Left ventricle myocardium inferior (tissue), 1 donor: ENCODE measurements at regions not wholly inside any gene's neighbourhood (a gene's known extent, or its start where the extent isn't known, plus 50 kb on each side); places are given as distances from the start of the nearest gene placed in this dataset.

Experiments used
- DNase-seq: peaks from one replicate; pipeline ENCODE4 v3.0.0-alpha.2; 2020
- H3K27ac ChIP-seq: fragments of 200-600 bp; replicated peaks from 2 replicates; pipeline ENCODE4 v1.8.0; 2021
- H3K27me3 ChIP-seq: fragments of 200-600 bp; 2 replicates; pipeline ENCODE4 v1.8.0; 2021; ENCODE audit warnings: low read depth
- H3K36me3 ChIP-seq: fragments of 200-600 bp; 2 replicates; pipeline ENCODE4 v1.8.0; 2021
- H3K4me1 ChIP-seq: fragments of 200-600 bp; 2 replicates; pipeline ENCODE4 v1.8.0; 2021
- H3K4me3 ChIP-seq: fragments of 200-600 bp; 2 replicates; pipeline ENCODE4 v1.8.0; 2021; ENCODE audit warnings: mild to moderate bottlenecking, moderate library complexity
- H3K9me3 ChIP-seq: fragments of 200-600 bp; replicated peaks from 2 replicates; pipeline ENCODE4 v1.8.0; 2021
- intact Hi-C: fragments of 100-400 bp; cut with micrococcal nuclease; formaldehyde crosslinking; loops from one replicate; pipeline ENCODE4 v1.11.0; 2022
- TF ChIP-seq, protein P1 (sequence below): fragments of 200-600 bp; IDR thresholded peaks from 2 replicates; pipeline ENCODE4 v1.8.0; 2021; ENCODE audit warnings: antibody characterized with exemption, mild to moderate bottlenecking, borderline replicate concordance
- donor health status: DM: no; HTN: yes; CAD: no; lungs with severe emphysema.

DNA sequence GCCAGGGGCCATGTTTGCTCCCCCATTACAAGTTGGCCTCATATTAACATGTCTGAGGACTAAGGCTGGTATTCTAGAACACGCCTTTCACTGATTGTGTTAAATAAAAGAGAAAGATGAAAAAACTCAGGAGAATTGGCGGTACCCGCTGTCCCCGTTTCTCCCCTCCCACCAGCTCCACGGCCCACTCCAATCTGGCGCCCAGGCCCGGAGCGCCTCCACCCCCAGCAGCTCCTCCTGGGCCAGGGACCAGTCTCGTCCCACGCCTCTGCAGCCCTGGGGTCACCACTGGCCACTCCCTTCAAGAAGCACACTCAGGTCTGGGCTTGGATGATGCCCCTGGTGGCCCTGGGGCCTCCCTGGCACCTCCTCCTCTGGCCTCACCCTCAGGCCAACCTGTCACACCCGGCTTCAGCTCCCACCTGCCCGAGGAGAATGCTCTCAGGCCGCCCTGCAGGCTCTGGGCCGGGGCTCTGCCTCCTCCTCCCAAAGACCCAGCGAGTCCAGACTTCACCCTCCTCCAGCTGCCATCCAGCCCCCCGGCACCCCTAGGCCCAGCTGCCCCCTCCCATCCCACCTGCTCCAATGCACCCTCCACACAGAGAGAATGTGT is 133.0 kb upstream of the PPP1R26 start:
- Histone ChIP-seq H3K36me3 (no peaks in the 10 kb centered on the region), H3K9me3 (no peaks in the 10 kb centered on the region), H3K4me1 (no peaks in the 10 kb centered on the region), H3K4me3 (no peak overlapping the region), H3K27ac (no peak overlapping the region), H3K27me3 (peaks cover 100% of the 10 kb centered on the region)
- DNase-seq = no peak
- TF ChIP-seq, protein P1, sequence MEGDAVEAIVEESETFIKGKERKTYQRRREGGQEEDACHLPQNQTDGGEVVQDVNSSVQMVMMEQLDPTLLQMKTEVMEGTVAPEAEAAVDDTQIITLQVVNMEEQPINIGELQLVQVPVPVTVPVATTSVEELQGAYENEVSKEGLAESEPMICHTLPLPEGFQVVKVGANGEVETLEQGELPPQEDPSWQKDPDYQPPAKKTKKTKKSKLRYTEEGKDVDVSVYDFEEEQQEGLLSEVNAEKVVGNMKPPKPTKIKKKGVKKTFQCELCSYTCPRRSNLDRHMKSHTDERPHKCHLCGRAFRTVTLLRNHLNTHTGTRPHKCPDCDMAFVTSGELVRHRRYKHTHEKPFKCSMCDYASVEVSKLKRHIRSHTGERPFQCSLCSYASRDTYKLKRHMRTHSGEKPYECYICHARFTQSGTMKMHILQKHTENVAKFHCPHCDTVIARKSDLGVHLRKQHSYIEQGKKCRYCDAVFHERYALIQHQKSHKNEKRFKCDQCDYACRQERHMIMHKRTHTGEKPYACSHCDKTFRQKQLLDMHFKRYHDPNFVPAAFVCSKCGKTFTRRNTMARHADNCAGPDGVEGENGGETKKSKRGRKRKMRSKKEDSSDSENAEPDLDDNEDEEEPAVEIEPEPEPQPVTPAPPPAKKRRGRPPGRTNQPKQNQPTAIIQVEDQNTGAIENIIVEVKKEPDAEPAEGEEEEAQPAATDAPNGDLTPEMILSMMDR = no peak
- intact Hi-C loops = loop anchor here (10.0 kb wide), 1 partner anchor 252 kb away; no protein-coding TSS in a partner anchor

- no peak for DNase-seq
- Histone ChIP-seq H3K36me3 (no peaks in the 10 kb centered on the region), H3K9me3 (no peaks in the 10 kb centered on the region), H3K27me3 (peaks cover 100% of the 10 kb centered on the region), H3K4me1 (no peaks in the 10 kb centered on the region), H3K27ac (no peak overlapping the region), H3K4me3 (no peak overlapping the region)
- intact Hi-C loops = loop anchor here (10.0 kb wide), 1 partner anchor 253 kb away; no protein-coding TSS in a partner anchor
- TF ChIP-seq, protein P1 = no peak
These were observed 132.1 kb upstream of the PPP1R26 start for GRCh38 chr9:135347461-135347860.

DNA sequence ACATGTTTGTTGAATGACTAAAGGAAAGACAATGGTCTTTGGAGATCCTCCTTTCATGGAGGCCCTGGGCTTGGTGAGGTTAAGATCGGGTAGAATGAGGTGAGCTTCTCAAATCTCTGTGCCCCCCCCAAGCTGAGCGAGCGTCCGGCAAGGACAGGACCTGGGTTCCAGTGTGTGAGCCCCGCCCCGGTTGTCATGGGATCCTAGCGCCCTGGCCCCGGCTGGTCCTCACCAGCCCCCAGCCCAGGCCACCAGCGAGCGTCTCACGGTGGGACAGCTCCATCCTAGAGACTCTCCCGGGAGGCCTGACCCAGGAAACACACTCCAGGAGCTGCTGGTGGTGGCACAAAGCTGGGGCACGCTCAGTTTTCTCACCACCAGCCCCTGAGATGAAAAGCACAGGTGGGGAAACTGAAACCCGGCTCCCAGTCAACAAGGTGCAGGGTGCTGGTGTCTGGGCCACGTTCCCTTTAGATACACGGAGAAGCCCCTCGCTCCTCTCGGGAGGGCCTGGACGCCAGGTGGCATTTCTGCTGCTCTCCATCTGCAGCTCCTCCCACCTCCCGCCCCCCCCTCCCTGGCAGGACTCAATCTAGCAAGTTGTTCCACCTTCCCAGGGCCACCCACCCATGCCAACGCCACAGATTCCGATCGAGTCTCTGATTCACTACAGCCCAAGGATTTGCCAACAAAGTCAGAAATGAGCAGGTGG is 131.3 kb upstream of the PPP1R26 start:
- H3K9me3 ChIP-seq = no peaks in the 10 kb centered on the region
- no peak overlapping the region for H3K27ac ChIP-seq
- TF ChIP-seq, protein P1 = no peak
- H3K4me3 ChIP-seq = no peak overlapping the region
- DNase-seq = no peak
- peaks cover 100% of the 10 kb centered on the region for H3K27me3 ChIP-seq
- H3K36me3 ChIP-seq = no peaks in the 10 kb centered on the region
- intact Hi-C loops = loop anchor here (10.0 kb wide), 1 partner anchor 253 kb away; no protein-coding TSS in a partner anchor
- no peaks in the 10 kb centered on the region for H3K4me1 ChIP-seq

DNA sequence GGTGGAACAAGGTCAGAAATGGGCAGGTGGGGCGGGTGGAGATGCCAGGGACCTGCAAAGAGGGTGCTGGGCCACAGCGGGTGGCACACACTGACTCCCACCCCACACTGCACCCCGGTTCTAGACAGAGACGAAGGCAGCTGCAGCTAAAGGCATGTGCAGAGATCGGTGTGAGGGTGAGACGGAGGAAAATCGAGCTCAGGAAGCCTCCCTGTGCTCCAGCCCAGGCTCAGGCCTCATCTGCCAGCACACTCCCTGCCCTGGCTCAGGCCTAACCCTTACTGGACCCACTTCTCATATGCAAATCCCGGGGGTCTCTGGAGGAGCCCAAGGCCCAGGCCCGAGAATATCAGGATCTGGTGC is 130.8 kb upstream of the PPP1R26 start:
- H3K27ac ChIP-seq = no peak overlapping the region
- TF ChIP-seq, protein P1 = no peak
- H3K36me3 ChIP-seq = no peaks in the 10 kb centered on the region
- no peak for DNase-seq
- intact Hi-C loops = loop anchor here (10.0 kb wide), 1 partner anchor 254 kb away; no protein-coding TSS in a partner anchor
- H3K27me3 ChIP-seq = peaks cover 100% of the 10 kb centered on the region
- H3K4me1 ChIP-seq = no peaks in the 10 kb centered on the region
- no peak overlapping the region for H3K4me3 ChIP-seq
- H3K9me3 ChIP-seq = no peaks in the 10 kb centered on the region

DNA sequence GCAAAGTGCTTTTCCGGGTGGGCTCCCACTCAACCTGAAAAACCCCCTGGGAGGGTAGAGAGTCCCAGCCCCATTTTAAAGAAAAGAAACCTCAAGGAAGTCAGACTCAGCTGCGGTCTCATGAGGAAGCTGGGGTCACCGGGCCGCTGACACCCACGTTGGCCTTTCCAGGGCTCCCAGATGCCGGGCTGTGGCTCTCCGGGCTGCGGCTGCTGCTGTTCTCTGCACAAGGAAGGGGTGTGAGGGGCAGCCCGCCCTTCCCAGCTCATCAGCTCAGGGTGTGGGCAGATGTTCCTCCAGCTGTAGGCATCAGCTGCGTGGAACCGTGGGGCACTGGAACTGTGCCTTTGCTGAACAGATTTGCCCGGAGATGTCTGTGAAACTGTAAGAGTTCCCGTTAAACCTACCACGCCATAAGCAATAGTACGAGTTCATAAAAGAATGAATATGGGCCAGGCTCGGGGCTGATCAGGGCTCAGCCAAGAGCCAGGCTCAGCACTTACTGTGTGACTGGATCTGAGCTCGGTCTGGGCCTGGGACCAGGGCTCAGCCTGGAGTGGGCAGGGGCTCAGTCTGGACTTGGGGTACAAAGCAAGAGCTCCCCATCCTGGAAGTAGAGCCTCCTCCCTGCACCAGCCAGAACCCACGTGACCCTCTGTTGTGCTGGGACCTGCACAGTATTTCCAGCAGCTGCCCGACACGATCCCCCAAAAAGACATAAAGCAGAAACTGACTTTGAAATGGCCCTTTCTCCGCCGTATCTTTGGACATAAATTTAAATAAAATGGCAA is 130.2 kb upstream of the PPP1R26 start:
- intact Hi-C loops = loop anchor here (10.0 kb wide), 1 partner anchor 255 kb away; no protein-coding TSS in a partner anchor

More for the DNA sequence above, 130.2 kb upstream of the PPP1R26 start:
- Histone ChIP-seq H3K36me3 (no peaks in the 10 kb centered on the region), H3K4me1 (no peaks in the 10 kb centered on the region), H3K9me3 (no peaks in the 10 kb centered on the region), H3K27me3 (peaks cover 100% of the 10 kb centered on the region), H3K27ac (no peak overlapping the region), H3K4me3 (no peak overlapping the region)
- TF ChIP-seq, protein P1 = no peak
- DNase-seq = no peak
